ENCODE measurements at regions not wholly inside any gene's neighbourhood (a gene's known extent, or its start where the extent isn't known, plus 50 kb on each side); places are given as distances from the start of the nearest gene placed in this dataset.

GRCh38 chr2:75415111-75415626, 145.6 kb downstream of the EVA1A start:
- no peak for TF ChIP-seq CTCF (conservative IDR thresholded peaks at IDR 0.05 in 1 of 2, IDR thresholded peaks at IDR 0.05 in 1 of 2; ENCODE audit: low read depth in 1 of 2, low read length in 2 of 2)
- TF ChIP-seq EZH2 (IDR thresholded peaks at IDR 0.05; ENCODE audit: low read length, missing control alignments), result no peak

Data from fibroblast of lung (primary cell).